Suprapubic skin (tissue), 4 donors: ENCODE measurements at regions not wholly inside any gene's neighbourhood (a gene's known extent, or its start where the extent isn't known, plus 50 kb on each side); places are given as distances from the start of the nearest gene placed in this dataset.

Source experiments
- DNase-seq, 2 donors: peaks; one replicate each; pipeline ENCODE4 v3.0.0-alpha.2; 2019; ENCODE audit warnings: low spot score in 2 of 2
- H3K27ac ChIP-seq: fragments of 200-600 bp; sonication (generic); one replicate; pipeline ENCODE4 v1.5.1; 2019
- H3K27me3 ChIP-seq: fragments of 200-600 bp; sonication (generic); one replicate; pipeline ENCODE4 v1.5.1; 2019
- H3K36me3 ChIP-seq: fragments of 200-600 bp; sonication (generic); one replicate; pipeline ENCODE4 v1.5.1; 2019
- H3K4me1 ChIP-seq: fragments of 200-600 bp; sonication (generic); one replicate; pipeline ENCODE4 v1.5.1; 2019
- H3K4me3 ChIP-seq: fragments of 200-600 bp; sonication (generic); one replicate; pipeline ENCODE4 v1.5.1; 2019; ENCODE audit warnings: mild to moderate bottlenecking
- H3K9me3 ChIP-seq: fragments of 200-600 bp; sonication (generic); one replicate; pipeline ENCODE4 v1.5.1; 2019
- CTCF ChIP-seq, 2 donors: fragments of 200-600 bp in 1 of 2; fragments of 450-650 bp in 1 of 2; sonication (generic) in 1 of 2; IDR thresholded peaks; one replicate each; pipeline ENCODE4 v1.5.1; 2016 to 2019; ENCODE audit warnings: antibody characterized with exemption in 2 of 2, mild to moderate bottlenecking in 1 of 2, moderate library complexity in 1 of 2
- EP300 ChIP-seq: sonication (generic); formaldehyde crosslinking; IDR thresholded peaks from one replicate; pipeline ENCODE4 v1.6.1; 2017; ENCODE audit warnings: antibody characterized with exemption
- POLR2A ChIP-seq, 2 donors: fragments of 450-650 bp; IDR thresholded peaks; one replicate each; pipeline ENCODE4 v1.6.1; 2017; ENCODE audit warnings: antibody characterized with exemption in 2 of 2, mild to moderate bottlenecking in 2 of 2, moderate library complexity in 2 of 2
- POLR2AphosphoS5 ChIP-seq, 3 donors: sonication (generic); formaldehyde crosslinking; IDR thresholded peaks; one replicate each; pipeline ENCODE4 v1.6.1; 2017; ENCODE audit warnings: antibody characterized with exemption in 3 of 3
- WGBS: methylation state at CpG from one replicate; pipeline ENCODE4 v1.1.5; 2018; 5-methylcytosine and 5-hydroxymethylcytosine counted together

GRCh38 chr1:221944247-221944870 lies 202.5 kb upstream of the DUSP10 start:
- TF ChIP-seq CTCF (IDR thresholded peaks at IDR 0.05) (no peak), POLR2AphosphoS5 (IDR thresholded peaks at IDR 0.05) (no peak), EP300 (no peak), POLR2A (IDR thresholded peaks at IDR 0.05) (no peak)
- Histone ChIP-seq H3K4me3 (no peak overlapping the region), H3K4me1 (no peaks in the 10 kb centered on the region), H3K36me3 (no peaks in the 10 kb centered on the region), H3K27me3 (no peaks in the 10 kb centered on the region), H3K9me3 (no peaks in the 10 kb centered on the region), H3K27ac (no peak overlapping the region)
- 83% methylated on average over 3 of the region's 3 CpGs for WGBS
- DNase-seq = no peak

GRCh38 chr1:221940631-221941030 lies 198.7 kb upstream of the DUSP10 start:
- Histone ChIP-seq H3K36me3 (no peaks in the 10 kb centered on the region), H3K9me3 (no peaks in the 10 kb centered on the region), H3K27ac (no peak overlapping the region), H3K27me3 (no peaks in the 10 kb centered on the region), H3K4me1 (no peaks in the 10 kb centered on the region), H3K4me3 (no peak overlapping the region)
- no peak for TF ChIP-seq POLR2AphosphoS5 (IDR thresholded peaks at IDR 0.05)
- DNase-seq = no peak
- 75% methylated on average over 1 of the region's 1 CpG for WGBS

GRCh38 chr1:221939607-221940006 lies 197.7 kb upstream of the DUSP10 start:
- DNase-seq = no peak
- WGBS = 61% methylated on average over 2 of the region's 2 CpGs

GRCh38 chr1:221937155-221937953 lies 195.5 kb upstream of the DUSP10 start:
- no peaks in the 10 kb centered on the region for H3K9me3 ChIP-seq
- no peaks in the 10 kb centered on the region for H3K36me3 ChIP-seq
- DNase-seq = no peak
- H3K4me3 ChIP-seq = no peak overlapping the region
- no peak overlapping the region for H3K27ac ChIP-seq
- TF ChIP-seq EP300 = no peak
- TF ChIP-seq POLR2A (IDR thresholded peaks at IDR 0.05) = no peak
- TF ChIP-seq POLR2AphosphoS5 (IDR thresholded peaks at IDR 0.05) = no peak
- no peak for TF ChIP-seq CTCF (IDR thresholded peaks at IDR 0.05)
- no peaks in the 10 kb centered on the region for H3K27me3 ChIP-seq
- 74% methylated on average over 9 of the region's 9 CpGs for WGBS
- no peaks in the 10 kb centered on the region for H3K4me1 ChIP-seq

More at GRCh38 chr1:221939607-221940006, 197.7 kb upstream of the DUSP10 start:
- Histone ChIP-seq H3K27me3 (no peaks in the 10 kb centered on the region), H3K9me3 (no peaks in the 10 kb centered on the region), H3K27ac (no peak overlapping the region), H3K4me3 (no peak overlapping the region), H3K36me3 (no peaks in the 10 kb centered on the region), H3K4me1 (no peaks in the 10 kb centered on the region)
- TF ChIP-seq EP300 (no peak), POLR2AphosphoS5 (IDR thresholded peaks at IDR 0.05) (no peak), POLR2A (IDR thresholded peaks at IDR 0.05) (no peak), CTCF (IDR thresholded peaks at IDR 0.05) (no peak)

GRCh38 chr1:221933814-221934213 lies 191.9 kb upstream of the DUSP10 start:
- DNase-seq = no peak
- Histone ChIP-seq H3K4me1 (no peaks in the 10 kb centered on the region), H3K27ac (no peak overlapping the region), H3K27me3 (no peaks in the 10 kb centered on the region), H3K4me3 (no peak overlapping the region), H3K36me3 (no peaks in the 10 kb centered on the region), H3K9me3 (no peaks in the 10 kb centered on the region)
- 98% methylated on average over 2 of the region's 2 CpGs for WGBS
- no peak for TF ChIP-seq CTCF (IDR thresholded peaks at IDR 0.05)
- TF ChIP-seq EP300 = no peak
- no peak for TF ChIP-seq POLR2A (IDR thresholded peaks at IDR 0.05)
